Pancreas (tissue), 10 donors: ENCODE measurements at regions not wholly inside any gene's neighbourhood (a gene's known extent, or its start where the extent isn't known, plus 50 kb on each side); places are given as distances from the start of the nearest gene placed in this dataset.

Source experiments
- ATAC-seq, 4 donors: fragments of 200-7000 bp; cut with Tn5 transposase; one replicate each; pipeline versions ENCODE4 v1.8.0 to v1.9.1; 2020; ENCODE audit warnings: mild to moderate bottlenecking in 4 of 4, moderate library complexity in 4 of 4
- DNase-seq, 6 donors: peaks; one replicate each; pipeline ENCODE4 v3.0.0-alpha.2; 2020
- FAIRE-seq: peaks from 2 replicates; lab custom pipeline; 2012; peaks lifted over from hg19 to GRCh38; lab: Jason Lieb, UNC
- H3K27ac ChIP-seq, 4 donors: fragments of 200-600 bp; sonication (generic); 1 replicate in 3 of 4; 2 replicates in 1 of 4; pipeline versions ENCODE4 v1.5.0 to v1.8.0; 2020
- H3K27me3 ChIP-seq, 4 donors: fragments of 200-600 bp; one replicate each; pipeline ENCODE4 v1.8.0; 2021
- H3K36me3 ChIP-seq, 3 donors: fragments of 200-600 bp; sonication (generic) in 1 of 3; one replicate each; pipeline versions ENCODE4 v1.5.0 to v1.8.0; 2020 to 2021
- H3K4me1 ChIP-seq, 3 donors: fragments of 200-600 bp; one replicate each; pipeline ENCODE4 v1.8.0; 2021
- H3K4me3 ChIP-seq, 4 donors: fragments of 200-600 bp; sonication (generic) in 2 of 4; one replicate each; pipeline versions ENCODE4 v1.5.0 to v1.8.0; 2020 to 2021
- H3K9me3 ChIP-seq, 4 donors: fragments of 200-600 bp; one replicate each; pipeline ENCODE4 v1.8.0; 2021
- WGBS, 2 donors: extraction: QIAGEN DNeasy Blood & Tissue Kit; methylation state at CpG; one replicate each; pipeline ENCODE4 v1.1.7; 2013; 5-methylcytosine and 5-hydroxymethylcytosine counted together
- intact Hi-C, 3 donors: fragments of 100-400 bp; cut with DNase I; formaldehyde crosslinking; loops; one replicate each; pipeline versions ENCODE4 v1.11.1 to v1.14.2; 2022
- TF ChIP-seq, protein P1 (sequence below), 4 donors: fragments of 200-600 bp; sonication (generic) in 3 of 4; IDR thresholded peaks; one replicate each; pipeline versions ENCODE4 v1.5.0 to v1.8.0; 2021; ENCODE audit warnings: antibody characterized with exemption in 4 of 4
- donor health status: healthy with polysubstance abuse.
- donor health status: DM: no; HTN: no; CAD: no; lungs with moderate emphysema.
- donor health status: DM: no; HTN: no; CAD: no.
- donor health status: control.
- donor health status: control.
- donor health status: Bipolar disorder and iron deficiency.
- donor health status: DM: yes; HTN: yes; CAD: no.
- donor health status: DM: no; HTN: no; CAD: no.
- donor health status: DM: no; HTN: no; CAD: no.
- donor health status: DM: yes; HTN: yes; CAD: no.

DNA sequence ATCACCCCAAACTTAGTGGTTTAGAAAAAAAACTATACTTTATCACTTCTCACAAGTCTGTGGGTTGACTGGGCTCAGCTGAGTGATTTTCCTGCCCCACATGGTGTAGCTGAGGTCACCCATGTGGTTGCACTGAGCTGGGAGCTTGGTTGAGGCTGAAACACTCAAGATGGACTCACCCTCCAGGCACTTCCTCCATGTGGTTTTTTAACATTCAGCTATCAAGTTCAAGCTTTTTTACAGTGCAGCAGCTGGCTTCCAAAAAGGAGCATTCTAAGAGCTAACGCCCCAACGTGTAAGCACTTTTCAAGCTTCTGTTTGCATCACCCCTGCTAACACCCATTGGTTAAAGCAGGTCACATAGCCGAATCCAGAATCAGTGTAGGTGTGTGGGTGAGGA, 105.9 kb upstream of the CREB1 start:
- no peak for FAIRE-seq
- WGBS, 2 donors: 59 to 68% methylated on average over 3 of the region's 3 CpGs
- H3K4me3 ChIP-seq: no peak overlapping the region
- intact Hi-C loops: no loop called here
- no peak for DNase-seq
- H3K4me1 ChIP-seq: no peaks in the 10 kb centered on the region
- no peaks in the 10 kb centered on the region for H3K27me3 ChIP-seq
- H3K27ac ChIP-seq: no peak overlapping the region
- no peaks in the 10 kb centered on the region for H3K9me3 ChIP-seq
- TF ChIP-seq, protein P1, sequence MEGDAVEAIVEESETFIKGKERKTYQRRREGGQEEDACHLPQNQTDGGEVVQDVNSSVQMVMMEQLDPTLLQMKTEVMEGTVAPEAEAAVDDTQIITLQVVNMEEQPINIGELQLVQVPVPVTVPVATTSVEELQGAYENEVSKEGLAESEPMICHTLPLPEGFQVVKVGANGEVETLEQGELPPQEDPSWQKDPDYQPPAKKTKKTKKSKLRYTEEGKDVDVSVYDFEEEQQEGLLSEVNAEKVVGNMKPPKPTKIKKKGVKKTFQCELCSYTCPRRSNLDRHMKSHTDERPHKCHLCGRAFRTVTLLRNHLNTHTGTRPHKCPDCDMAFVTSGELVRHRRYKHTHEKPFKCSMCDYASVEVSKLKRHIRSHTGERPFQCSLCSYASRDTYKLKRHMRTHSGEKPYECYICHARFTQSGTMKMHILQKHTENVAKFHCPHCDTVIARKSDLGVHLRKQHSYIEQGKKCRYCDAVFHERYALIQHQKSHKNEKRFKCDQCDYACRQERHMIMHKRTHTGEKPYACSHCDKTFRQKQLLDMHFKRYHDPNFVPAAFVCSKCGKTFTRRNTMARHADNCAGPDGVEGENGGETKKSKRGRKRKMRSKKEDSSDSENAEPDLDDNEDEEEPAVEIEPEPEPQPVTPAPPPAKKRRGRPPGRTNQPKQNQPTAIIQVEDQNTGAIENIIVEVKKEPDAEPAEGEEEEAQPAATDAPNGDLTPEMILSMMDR (IDR thresholded peaks at IDR 0.05): no peak
- no peak for ATAC-seq
- no peaks in the 10 kb centered on the region for H3K36me3 ChIP-seq

- no peak for DNase-seq
- FAIRE-seq: no peak
- WGBS, 2 donors: 45 to 59% methylated on average over 2 of the region's 2 CpGs
Observed at GRCh38 chr2:207427986-207428385, 101.8 kb upstream of the CREB1 start.

GRCh38 chr2:207428573-207428972, 101.2 kb upstream of the CREB1 start:
- Histone ChIP-seq H3K36me3 (no peaks in the 10 kb centered on the region), H3K9me3 (no peaks in the 10 kb centered on the region), H3K27me3 (no peaks in the 10 kb centered on the region), H3K27ac (no peak overlapping the region), H3K4me1 (no peaks in the 10 kb centered on the region), H3K4me3 (no peak overlapping the region)
- intact Hi-C loops: no loop called here
- TF ChIP-seq, protein P1 (IDR thresholded peaks at IDR 0.05): no peak
- WGBS, 2 donors: 92 to 100% methylated on average over 1 of the region's 1 CpG
- FAIRE-seq: no peak
- no peak for DNase-seq
- ATAC-seq: no peak

More at GRCh38 chr2:207427986-207428385, 101.8 kb upstream of the CREB1 start:
- Histone ChIP-seq H3K36me3 (no peaks in the 10 kb centered on the region), H3K9me3 (no peaks in the 10 kb centered on the region), H3K4me3 (no peak overlapping the region), H3K27ac (no peak overlapping the region), H3K4me1 (no peaks in the 10 kb centered on the region), H3K27me3 (no peaks in the 10 kb centered on the region)
- ATAC-seq: no peak
- TF ChIP-seq, protein P1 (IDR thresholded peaks at IDR 0.05): no peak
- intact Hi-C loops: no loop called here

GRCh38 chr2:207432453-207432852, 97.3 kb upstream of the CREB1 start:
- no peak overlapping the region for H3K4me3 ChIP-seq
- H3K36me3 ChIP-seq: no peaks in the 10 kb centered on the region
- WGBS, 2 donors: 56 to 58% methylated on average over 3 of the region's 3 CpGs
- no peaks in the 10 kb centered on the region for H3K4me1 ChIP-seq
- DNase-seq (no peak), FAIRE-seq (no peak), ATAC-seq (no peak)
- no peaks in the 10 kb centered on the region for H3K27me3 ChIP-seq
- H3K27ac ChIP-seq: no peak overlapping the region
- intact Hi-C loops: no loop called here
- TF ChIP-seq, protein P1 (IDR thresholded peaks at IDR 0.05): no peak
- no peaks in the 10 kb centered on the region for H3K9me3 ChIP-seq

DNA sequence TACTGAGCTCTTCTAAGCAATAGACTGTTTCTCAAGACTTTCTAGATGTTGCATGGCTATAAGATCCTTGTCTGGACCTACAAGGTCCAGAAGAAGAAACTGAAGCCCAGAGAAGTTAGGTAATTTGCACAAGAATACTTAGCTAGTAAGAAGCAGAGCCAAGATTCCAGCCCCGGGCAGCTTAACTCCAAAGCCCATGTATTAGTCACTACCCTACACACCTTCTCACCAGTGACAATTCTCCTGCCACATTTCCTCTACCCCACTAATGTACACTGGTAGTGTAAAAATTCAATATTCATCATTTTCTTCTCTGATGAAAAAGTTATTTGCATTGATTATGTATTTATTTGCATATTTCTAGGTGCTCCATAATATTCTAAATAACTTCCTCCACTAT, 95.5 kb upstream of the CREB1 start:
- no peak overlapping the region for H3K4me3 ChIP-seq

More for the DNA sequence above, 95.5 kb upstream of the CREB1 start:
- H3K4me1 ChIP-seq: no peaks in the 10 kb centered on the region
- TF ChIP-seq, protein P1 (IDR thresholded peaks at IDR 0.05): no peak
- H3K27me3 ChIP-seq: no peaks in the 10 kb centered on the region
- intact Hi-C loops: no loop called here
- no peaks in the 10 kb centered on the region for H3K9me3 ChIP-seq
- H3K27ac ChIP-seq: no peak overlapping the region
- FAIRE-seq (no peak), DNase-seq (no peak), ATAC-seq (no peak)
- 46 to 54% methylated on average over 1 of the region's 1 CpG for WGBS, 2 donors
- no peaks in the 10 kb centered on the region for H3K36me3 ChIP-seq
